ENCODE measurements at regions not wholly inside any gene's neighbourhood (a gene's known extent, or its start where the extent isn't known, plus 50 kb on each side); places are given as distances from the start of the nearest gene placed in this dataset.

DNA sequence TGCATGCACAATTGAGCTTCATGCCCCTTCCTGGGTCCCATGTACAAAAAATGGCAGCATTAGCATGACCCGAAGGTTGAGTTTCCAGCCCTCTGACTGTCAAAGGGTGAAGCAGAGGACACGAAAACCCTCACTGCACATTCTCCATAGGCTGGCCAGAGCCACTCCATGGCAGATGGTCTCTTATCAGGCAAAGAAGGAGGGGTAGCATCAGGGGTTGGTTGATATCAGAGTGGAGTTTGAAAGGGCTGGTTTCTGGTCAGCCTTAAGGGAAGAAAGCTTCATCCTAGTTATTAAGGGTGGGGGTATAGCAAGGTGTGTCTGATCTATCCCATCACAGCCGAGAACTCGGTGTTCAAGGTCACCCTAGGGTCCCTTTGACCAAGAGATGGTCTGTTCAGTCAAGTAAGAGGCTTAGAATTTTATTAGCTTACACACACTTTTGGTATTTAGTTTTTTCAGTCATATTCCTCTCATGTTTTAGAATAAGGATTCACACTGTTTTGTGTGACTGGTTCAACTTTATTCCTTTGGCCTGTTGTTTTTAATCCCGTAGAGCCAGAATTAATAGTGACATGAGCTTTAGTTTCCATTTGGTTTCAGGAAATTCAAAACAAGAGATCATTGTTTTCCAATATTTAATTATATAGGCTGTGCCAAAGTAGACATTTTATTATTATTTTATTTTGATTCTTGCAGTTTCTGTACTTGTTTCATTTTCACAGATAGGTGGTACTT lies 199.9 kb upstream of the FMN2 start:
- DNase-seq (ENCODE audit: low read depth in 1 of 2, low spot score in 1 of 2): no peak
- H3K27me3 ChIP-seq: no peaks in the 10 kb centered on the region
- no peak overlapping the region for H3K27ac ChIP-seq
- no peak overlapping the region for H3K4me3 ChIP-seq
- no peaks in the 10 kb centered on the region for H3K9me3 ChIP-seq (ENCODE audit: low read depth)
- H3K4me1 ChIP-seq (ENCODE audit: low read depth): no peaks in the 10 kb centered on the region
- no peaks in the 10 kb centered on the region for H3K36me3 ChIP-seq
- TF ChIP-seq, protein P1, sequence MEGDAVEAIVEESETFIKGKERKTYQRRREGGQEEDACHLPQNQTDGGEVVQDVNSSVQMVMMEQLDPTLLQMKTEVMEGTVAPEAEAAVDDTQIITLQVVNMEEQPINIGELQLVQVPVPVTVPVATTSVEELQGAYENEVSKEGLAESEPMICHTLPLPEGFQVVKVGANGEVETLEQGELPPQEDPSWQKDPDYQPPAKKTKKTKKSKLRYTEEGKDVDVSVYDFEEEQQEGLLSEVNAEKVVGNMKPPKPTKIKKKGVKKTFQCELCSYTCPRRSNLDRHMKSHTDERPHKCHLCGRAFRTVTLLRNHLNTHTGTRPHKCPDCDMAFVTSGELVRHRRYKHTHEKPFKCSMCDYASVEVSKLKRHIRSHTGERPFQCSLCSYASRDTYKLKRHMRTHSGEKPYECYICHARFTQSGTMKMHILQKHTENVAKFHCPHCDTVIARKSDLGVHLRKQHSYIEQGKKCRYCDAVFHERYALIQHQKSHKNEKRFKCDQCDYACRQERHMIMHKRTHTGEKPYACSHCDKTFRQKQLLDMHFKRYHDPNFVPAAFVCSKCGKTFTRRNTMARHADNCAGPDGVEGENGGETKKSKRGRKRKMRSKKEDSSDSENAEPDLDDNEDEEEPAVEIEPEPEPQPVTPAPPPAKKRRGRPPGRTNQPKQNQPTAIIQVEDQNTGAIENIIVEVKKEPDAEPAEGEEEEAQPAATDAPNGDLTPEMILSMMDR (IDR thresholded peaks at IDR 0.05; ENCODE audit: low read depth, low read length): no peak

DNA sequence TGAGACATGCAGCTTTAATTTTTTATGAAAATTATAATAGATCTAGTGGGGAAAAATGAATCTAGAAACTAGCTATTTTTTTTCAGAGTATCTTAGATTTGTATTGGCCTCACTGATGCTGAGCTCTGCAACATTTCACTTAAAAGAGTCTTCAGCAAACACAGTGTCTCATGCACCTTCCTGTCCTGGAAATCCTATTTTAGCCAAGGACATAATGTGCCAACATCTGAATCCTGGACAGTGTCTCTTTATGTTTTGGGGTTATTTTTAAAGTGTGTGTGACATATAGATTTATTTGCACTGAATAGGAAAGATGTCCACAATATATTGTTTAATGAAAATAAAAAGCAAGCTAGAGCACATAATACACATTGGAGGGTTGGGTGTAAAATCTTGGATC lies 199.1 kb upstream of the FMN2 start:
- H3K4me1 ChIP-seq (ENCODE audit: low read depth): no peaks in the 10 kb centered on the region
- no peak for DNase-seq (ENCODE audit: low read depth in 1 of 2, low spot score in 1 of 2)
- TF ChIP-seq, protein P1 (IDR thresholded peaks at IDR 0.05; ENCODE audit: low read depth, low read length): no peak
- H3K27me3 ChIP-seq: no peaks in the 10 kb centered on the region
- no peak overlapping the region for H3K4me3 ChIP-seq
- H3K36me3 ChIP-seq: no peaks in the 10 kb centered on the region
- H3K27ac ChIP-seq: no peak overlapping the region
- no peaks in the 10 kb centered on the region for H3K9me3 ChIP-seq (ENCODE audit: low read depth)

DNA sequence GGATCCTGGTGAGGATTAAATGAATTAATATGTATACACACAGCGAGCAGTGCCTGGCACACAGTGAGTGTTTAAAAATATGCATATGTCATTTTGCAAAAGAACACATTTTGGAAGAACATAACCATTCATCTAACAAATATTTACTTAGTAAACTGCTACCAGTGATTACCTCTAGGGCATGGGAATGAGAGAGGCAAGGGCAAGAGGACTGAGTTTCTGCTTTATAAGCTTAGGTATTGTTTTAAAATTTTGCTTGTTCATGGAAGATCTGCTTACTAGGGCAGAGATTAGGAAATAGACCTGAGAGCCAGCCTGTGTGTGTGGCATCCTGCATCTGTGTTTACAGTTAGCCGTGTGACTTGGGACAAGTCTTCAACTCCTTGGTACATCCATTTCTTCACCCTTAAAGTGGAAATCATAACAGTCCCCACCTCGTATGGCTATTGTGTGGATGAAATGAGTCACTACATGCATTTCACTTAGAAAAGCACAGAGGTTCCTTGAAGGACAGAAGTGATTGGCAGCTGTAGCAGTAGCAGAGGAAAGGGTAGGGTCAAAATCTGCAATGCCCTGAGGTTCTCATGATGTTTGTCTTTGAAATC lies 198.5 kb upstream of the FMN2 start:
- H3K9me3 ChIP-seq (ENCODE audit: low read depth): no peaks in the 10 kb centered on the region

DNA sequence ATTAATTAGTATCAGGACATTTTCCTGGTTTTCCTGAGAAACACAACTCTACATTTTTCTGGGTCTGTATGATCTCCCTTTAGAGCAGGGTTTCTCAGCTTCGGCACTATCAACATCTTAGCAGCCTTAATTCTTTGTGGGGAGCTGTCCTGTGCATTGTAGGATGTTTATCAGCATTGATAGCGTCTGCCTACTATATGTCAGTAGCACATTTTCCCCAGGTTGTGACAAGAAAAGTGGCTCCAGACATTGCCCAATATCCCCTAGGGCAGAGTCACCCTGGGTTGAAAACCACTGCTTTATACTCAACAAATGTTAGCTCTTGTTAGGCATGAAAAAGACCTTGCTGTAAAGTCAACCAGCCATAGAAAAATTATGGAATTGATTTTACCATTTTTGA lies 195.1 kb upstream of the FMN2 start:
- no peaks in the 10 kb centered on the region for H3K9me3 ChIP-seq (ENCODE audit: low read depth)
- TF ChIP-seq, protein P1 (IDR thresholded peaks at IDR 0.05; ENCODE audit: low read depth, low read length): no peak
- H3K4me1 ChIP-seq (ENCODE audit: low read depth): no peaks in the 10 kb centered on the region
- no peak for DNase-seq (ENCODE audit: low read depth in 1 of 2, low spot score in 1 of 2)
- no peaks in the 10 kb centered on the region for H3K36me3 ChIP-seq
- no peak overlapping the region for H3K27ac ChIP-seq
- no peak overlapping the region for H3K4me3 ChIP-seq
- H3K27me3 ChIP-seq: no peaks in the 10 kb centered on the region

More for the DNA sequence above, 198.5 kb upstream of the FMN2 start:
- no peaks in the 10 kb centered on the region for H3K4me1 ChIP-seq (ENCODE audit: low read depth)
- no peaks in the 10 kb centered on the region for H3K27me3 ChIP-seq
- H3K4me3 ChIP-seq: no peak overlapping the region
- no peaks in the 10 kb centered on the region for H3K36me3 ChIP-seq
- DNase-seq (ENCODE audit: low read depth in 1 of 2, low spot score in 1 of 2): no peak
- H3K27ac ChIP-seq: no peak overlapping the region
- TF ChIP-seq, protein P1 (IDR thresholded peaks at IDR 0.05; ENCODE audit: low read depth, low read length): no peak

DNA sequence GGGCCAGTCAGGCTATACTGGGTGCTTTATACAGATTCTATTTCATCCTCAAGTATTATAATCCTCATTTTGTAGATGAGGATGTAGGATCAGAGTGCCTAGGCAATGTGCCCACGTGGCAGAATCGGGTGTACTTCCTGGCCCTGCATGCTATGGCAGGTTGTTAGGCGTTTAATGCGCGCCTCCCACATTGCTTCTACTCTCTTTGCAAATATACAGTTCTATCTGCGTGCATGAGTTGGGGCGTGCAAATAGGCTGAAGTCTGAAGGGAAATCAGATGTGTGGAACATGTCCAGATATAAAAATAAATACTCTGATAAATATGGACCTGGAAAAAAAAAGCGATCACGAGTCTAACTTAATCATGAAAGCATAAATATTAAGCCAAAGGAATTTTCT lies 194.7 kb upstream of the FMN2 start:
- Histone ChIP-seq H3K4me3 (no peak overlapping the region), H3K9me3 (ENCODE audit: low read depth) (no peaks in the 10 kb centered on the region), H3K36me3 (no peaks in the 10 kb centered on the region), H3K27me3 (no peaks in the 10 kb centered on the region), H3K4me1 (ENCODE audit: low read depth) (no peaks in the 10 kb centered on the region), H3K27ac (no peak overlapping the region)
- DNase-seq (ENCODE audit: low read depth in 1 of 2, low spot score in 1 of 2): no peak
- TF ChIP-seq, protein P1 (IDR thresholded peaks at IDR 0.05; ENCODE audit: low read depth, low read length): no peak

Measured in cardiac muscle cell (in vitro differentiated cells and primary cell).